Vagina (tissue), 2 donors: ENCODE measurements at regions not wholly inside any gene's neighbourhood (a gene's known extent, or its start where the extent isn't known, plus 50 kb on each side); places are given as distances from the start of the nearest gene placed in this dataset.

Experiments used
- DNase-seq, 2 donors: peaks; one replicate each; pipeline ENCODE4 v3.0.0-alpha.2; 2017; ENCODE audit errors: extremely low spot score in 2 of 2
- H3K27ac ChIP-seq: fragments of 200-600 bp; sonication (generic); one replicate; pipeline ENCODE4 v1.5.1; 2019
- H3K27me3 ChIP-seq: fragments of 200-600 bp; sonication (generic); one replicate; pipeline ENCODE4 v1.5.1; 2019
- H3K36me3 ChIP-seq, 2 donors: fragments of 200-600 bp; sonication (generic); one replicate each; pipeline ENCODE4 v1.5.1; 2017 to 2019
- H3K4me1 ChIP-seq: fragments of 200-600 bp; sonication (generic); one replicate; pipeline ENCODE4 v1.5.1; 2019
- H3K4me3 ChIP-seq, 2 donors: fragments of 200-600 bp; sonication (generic); 1 replicate in 1 of 2; 2 replicates in 1 of 2; pipeline ENCODE4 v1.5.1; 2016 to 2019
- H3K9me3 ChIP-seq: fragments of 200-600 bp; sonication (generic); one replicate; pipeline ENCODE4 v1.5.1; 2019
- POLR2A ChIP-seq, 2 donors: fragments of 450-650 bp; IDR thresholded peaks; one replicate each; pipeline ENCODE4 v1.6.1; 2017; ENCODE audit warnings: antibody characterized with exemption in 2 of 2, mild to moderate bottlenecking in 2 of 2, moderate library complexity in 2 of 2
- POLR2AphosphoS5 ChIP-seq, 2 donors: sonication (generic); formaldehyde crosslinking; IDR thresholded peaks; one replicate each; pipeline ENCODE4 v1.9.0; 2017; ENCODE audit warnings: antibody characterized with exemption in 2 of 2, mild to moderate bottlenecking in 2 of 2, low read depth in 1 of 2; ENCODE audit not compliant: insufficient read depth in 1 of 2
- intact Hi-C: fragments of 100-400 bp; cut with DNase I; formaldehyde crosslinking; loops from one replicate; pipeline ENCODE4 v1.15.1; 2023
- TF ChIP-seq, protein P1 (sequence below), 3 experiments: fragments of 450-650 bp in 2 of 3; fragments of 200-600 bp in 1 of 3; sonication (generic) in 1 of 3; IDR thresholded peaks; one replicate each; pipeline ENCODE4 v1.5.1; 2017 to 2019; ENCODE audit warnings: antibody characterized with exemption in 3 of 3, mild to moderate bottlenecking in 2 of 3, moderate library complexity in 2 of 3

DNA sequence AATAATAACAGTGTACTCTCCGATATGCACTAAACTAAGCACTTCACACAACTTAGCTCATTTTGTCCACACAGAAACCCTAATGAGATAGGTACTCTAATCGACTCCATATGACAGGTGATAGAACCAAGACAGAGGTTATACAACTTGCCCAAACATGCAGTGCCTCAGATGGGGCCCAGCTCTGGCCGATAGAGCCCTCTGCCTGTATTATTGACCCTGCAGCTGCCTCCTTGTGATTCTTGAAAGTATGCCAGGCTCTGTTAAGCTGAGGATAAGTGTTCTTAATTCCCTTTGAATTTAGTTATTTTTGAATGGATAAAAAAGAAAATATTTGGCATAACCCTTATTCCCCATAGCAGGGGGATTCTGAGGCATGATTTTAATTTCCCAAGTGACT, 78.5 kb downstream of the HMHB1 start:
- TF ChIP-seq POLR2A (IDR thresholded peaks at IDR 0.05) = no peak
- TF ChIP-seq, protein P1, sequence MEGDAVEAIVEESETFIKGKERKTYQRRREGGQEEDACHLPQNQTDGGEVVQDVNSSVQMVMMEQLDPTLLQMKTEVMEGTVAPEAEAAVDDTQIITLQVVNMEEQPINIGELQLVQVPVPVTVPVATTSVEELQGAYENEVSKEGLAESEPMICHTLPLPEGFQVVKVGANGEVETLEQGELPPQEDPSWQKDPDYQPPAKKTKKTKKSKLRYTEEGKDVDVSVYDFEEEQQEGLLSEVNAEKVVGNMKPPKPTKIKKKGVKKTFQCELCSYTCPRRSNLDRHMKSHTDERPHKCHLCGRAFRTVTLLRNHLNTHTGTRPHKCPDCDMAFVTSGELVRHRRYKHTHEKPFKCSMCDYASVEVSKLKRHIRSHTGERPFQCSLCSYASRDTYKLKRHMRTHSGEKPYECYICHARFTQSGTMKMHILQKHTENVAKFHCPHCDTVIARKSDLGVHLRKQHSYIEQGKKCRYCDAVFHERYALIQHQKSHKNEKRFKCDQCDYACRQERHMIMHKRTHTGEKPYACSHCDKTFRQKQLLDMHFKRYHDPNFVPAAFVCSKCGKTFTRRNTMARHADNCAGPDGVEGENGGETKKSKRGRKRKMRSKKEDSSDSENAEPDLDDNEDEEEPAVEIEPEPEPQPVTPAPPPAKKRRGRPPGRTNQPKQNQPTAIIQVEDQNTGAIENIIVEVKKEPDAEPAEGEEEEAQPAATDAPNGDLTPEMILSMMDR (IDR thresholded peaks at IDR 0.05) = no peak
- TF ChIP-seq POLR2AphosphoS5 (IDR thresholded peaks at IDR 0.05; ENCODE audit: insufficient read depth in 1 of 2, low read depth in 1 of 2) = no peak
- Histone ChIP-seq H3K27me3 (no peaks in the 10 kb centered on the region), H3K36me3 (no peaks in the 10 kb centered on the region), H3K27ac (no peak overlapping the region), H3K4me3 (no peak overlapping the region), H3K4me1 (peaks cover 16% of the 10 kb centered on the region), H3K9me3 (no peaks in the 10 kb centered on the region)
- no peak for DNase-seq
- intact Hi-C loops = no loop called here

DNA sequence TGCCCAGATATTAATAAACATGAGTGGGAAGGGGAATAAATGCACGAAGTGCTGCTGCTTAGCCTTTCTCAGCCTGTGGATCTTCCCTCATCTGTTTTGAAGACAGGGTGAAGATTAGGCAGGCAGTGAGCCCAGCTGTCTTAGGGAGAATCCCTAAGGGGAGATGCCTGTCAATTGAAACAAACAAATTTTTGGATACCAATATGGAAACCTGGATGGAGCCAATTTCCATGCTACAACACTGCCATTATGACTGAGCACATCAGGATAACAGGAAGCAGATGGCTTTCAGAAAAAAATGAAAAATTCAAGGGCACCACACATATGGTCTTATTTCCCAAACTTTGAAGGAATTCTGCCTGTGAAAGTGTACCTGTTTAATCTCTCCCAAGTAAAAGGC, 80.3 kb downstream of the HMHB1 start:
- TF ChIP-seq POLR2A (IDR thresholded peaks at IDR 0.05) (no peak), POLR2AphosphoS5 (IDR thresholded peaks at IDR 0.05; ENCODE audit: insufficient read depth in 1 of 2, low read depth in 1 of 2) (no peak)
- TF ChIP-seq, protein P1 (IDR thresholded peaks at IDR 0.05) = no peak
- H3K27me3 ChIP-seq = no peaks in the 10 kb centered on the region
- H3K36me3 ChIP-seq = no peaks in the 10 kb centered on the region
- intact Hi-C loops = no loop called here
- H3K27ac ChIP-seq = no peak overlapping the region
- no peak for DNase-seq
- H3K9me3 ChIP-seq = no peaks in the 10 kb centered on the region
- peaks cover 12% of the 10 kb centered on the region for H3K4me1 ChIP-seq
- H3K4me3 ChIP-seq = no peak overlapping the region

DNA sequence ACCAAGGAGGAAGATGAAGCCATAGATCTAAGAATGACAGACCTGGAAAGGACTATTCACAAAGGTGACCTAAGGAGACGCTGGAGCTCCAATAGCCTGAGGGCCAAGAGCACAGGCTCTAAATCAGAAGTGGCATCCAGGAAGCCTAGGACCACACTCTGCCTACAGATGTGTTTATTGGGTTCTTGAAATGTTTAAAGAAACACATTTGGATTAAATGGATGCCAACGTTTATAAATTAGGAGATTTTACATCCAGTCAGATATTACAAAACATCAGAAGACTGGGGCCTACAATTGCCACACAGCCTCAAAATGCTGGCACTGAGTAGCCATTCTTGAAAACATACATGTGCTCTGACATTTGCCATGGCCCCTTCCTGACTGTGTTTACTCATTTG, 80.9 kb downstream of the HMHB1 start:
- no peak overlapping the region for H3K4me3 ChIP-seq
- peaks cover 8% of the 10 kb centered on the region for H3K4me1 ChIP-seq
- H3K27me3 ChIP-seq = no peaks in the 10 kb centered on the region
- H3K27ac ChIP-seq = no peak overlapping the region
- H3K9me3 ChIP-seq = no peaks in the 10 kb centered on the region
- H3K36me3 ChIP-seq = no peaks in the 10 kb centered on the region
- intact Hi-C loops = no loop called here
- no peak for DNase-seq
- TF ChIP-seq, protein P1 (IDR thresholded peaks at IDR 0.05) = no peak
- TF ChIP-seq POLR2AphosphoS5 (IDR thresholded peaks at IDR 0.05; ENCODE audit: insufficient read depth in 1 of 2, low read depth in 1 of 2) = no peak

DNA sequence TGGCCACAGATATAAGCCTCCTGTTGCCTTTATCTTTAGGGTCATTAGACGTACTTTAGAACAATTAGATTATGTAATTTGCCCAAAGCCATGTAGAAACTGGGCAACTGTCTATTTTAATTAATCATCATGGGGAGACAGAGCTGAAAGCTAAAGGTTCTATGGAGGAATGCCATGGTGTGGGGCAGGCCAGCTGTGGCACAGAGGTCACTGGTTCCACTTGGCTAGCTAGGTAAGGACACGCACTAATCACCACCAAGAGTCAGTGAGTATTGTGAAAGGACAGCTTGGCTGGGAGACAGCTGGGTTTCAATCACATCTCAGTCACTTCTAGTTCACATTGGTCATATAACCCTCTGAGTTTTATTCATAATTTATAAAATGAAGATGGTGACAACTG, 81.7 kb downstream of the HMHB1 start:
- Histone ChIP-seq H3K4me1 (peaks cover 2% of the 10 kb centered on the region), H3K27ac (no peak overlapping the region), H3K36me3 (no peaks in the 10 kb centered on the region), H3K9me3 (no peaks in the 10 kb centered on the region), H3K27me3 (no peaks in the 10 kb centered on the region), H3K4me3 (no peak overlapping the region)
- DNase-seq = no peak
- TF ChIP-seq POLR2AphosphoS5 (IDR thresholded peaks at IDR 0.05; ENCODE audit: insufficient read depth in 1 of 2, low read depth in 1 of 2) (no peak), POLR2A (IDR thresholded peaks at IDR 0.05) (no peak)
- TF ChIP-seq, protein P1 (IDR thresholded peaks at IDR 0.05) = no peak
- intact Hi-C loops = no loop called here

DNA sequence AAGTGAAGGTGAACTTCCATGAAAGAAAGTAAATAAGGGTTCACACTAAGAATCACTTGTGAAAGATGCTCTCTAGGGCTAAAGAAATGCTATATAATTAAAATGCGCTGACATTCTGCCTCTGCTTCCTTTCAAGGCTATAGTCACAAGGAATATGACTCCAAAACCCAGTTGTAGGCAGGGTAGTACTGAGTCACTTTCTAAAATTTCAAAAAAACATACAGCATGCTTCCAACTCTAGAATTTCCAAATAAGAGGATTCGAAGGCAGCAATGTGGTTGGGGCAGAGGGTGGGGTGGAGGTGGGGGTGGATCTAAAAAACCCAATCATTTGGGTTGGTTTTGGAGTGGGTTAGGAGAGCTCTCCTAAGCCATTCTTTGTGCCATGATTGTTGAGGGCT, 84.6 kb downstream of the HMHB1 start:
- TF ChIP-seq, protein P1 (IDR thresholded peaks at IDR 0.05) = no peak
- TF ChIP-seq POLR2AphosphoS5 (IDR thresholded peaks at IDR 0.05; ENCODE audit: insufficient read depth in 1 of 2, low read depth in 1 of 2) = no peak
- TF ChIP-seq POLR2A (IDR thresholded peaks at IDR 0.05) = no peak
- DNase-seq = no peak
- Histone ChIP-seq H3K4me1 (no peaks in the 10 kb centered on the region), H3K27ac (no peak overlapping the region), H3K4me3 (no peak overlapping the region), H3K9me3 (no peaks in the 10 kb centered on the region), H3K27me3 (no peaks in the 10 kb centered on the region), H3K36me3 (no peaks in the 10 kb centered on the region)
- intact Hi-C loops = no loop called here
